ENCODE measurements at regions not wholly inside any gene's neighbourhood (a gene's known extent, or its start where the extent isn't known, plus 50 kb on each side); places are given as distances from the start of the nearest gene placed in this dataset.
"Not testable (repeated sequence)": the region's sequence is repeated elsewhere in the genome, so short reads cannot be mapped to it uniquely, and the experiment has no call there.

- DNase-seq (ENCODE audit: low spot score): no peak
Observed at GRCh38 chr6:80921861-80922460, 815.5 kb downstream of the BCKDHB start.

GRCh38 chr6:80907831-80908230 is 801.4 kb downstream of the BCKDHB start:
- no peak for DNase-seq (ENCODE audit: low spot score)

GRCh38 chr6:80903711-80904110 is 797.2 kb downstream of the BCKDHB start:
- no peak for DNase-seq (ENCODE audit: low spot score)

- no peak for DNase-seq (ENCODE audit: low spot score)
Observed at GRCh38 chr6:80886475-80886874, 780.0 kb downstream of the BCKDHB start.

- DNase-seq (ENCODE audit: low spot score): no peak
Observed at GRCh38 chr6:80872951-80873308, 766.5 kb downstream of the BCKDHB start.

- DNase-seq (ENCODE audit: low spot score): no peak
Observed at GRCh38 chr6:80872199-80872950, 765.9 kb downstream of the BCKDHB start.

- DNase-seq (ENCODE audit: low spot score): no peak
Observed at GRCh38 chr6:80862756-80863155, 756.3 kb downstream of the BCKDHB start.

- DNase-seq (ENCODE audit: low spot score): no peak
Observed at GRCh38 chr6:80860107-80860506, 753.6 kb downstream of the BCKDHB start.

- not testable (repeated sequence) for DNase-seq (ENCODE audit: low spot score)
Observed at GRCh38 chr6:80847973-80848372, 741.5 kb downstream of the BCKDHB start.

- DNase-seq (ENCODE audit: low spot score): no peak
Observed at GRCh38 chr6:80832337-80832736, 725.9 kb downstream of the BCKDHB start.

- no peak for DNase-seq (ENCODE audit: low spot score)
Observed at GRCh38 chr6:80793411-80793810, 686.9 kb downstream of the BCKDHB start.

GRCh38 chr6:80792151-80792550 is 685.7 kb downstream of the BCKDHB start:
- no peak for DNase-seq (ENCODE audit: low spot score)

GRCh38 chr6:80789912-80790570 is 683.6 kb downstream of the BCKDHB start:
- no peak for DNase-seq (ENCODE audit: low spot score)

- not testable (repeated sequence) for DNase-seq (ENCODE audit: low spot score)
Observed at GRCh38 chr6:80783271-80783670, 676.8 kb downstream of the BCKDHB start.

GRCh38 chr6:80771941-80772340 is 665.5 kb downstream of the BCKDHB start:
- no peak for DNase-seq (ENCODE audit: low spot score)

- no peak for DNase-seq (ENCODE audit: low spot score)
Observed at GRCh38 chr6:80769106-80769505, 662.6 kb downstream of the BCKDHB start.

- DNase-seq (ENCODE audit: low spot score): no peak
Observed at GRCh38 chr6:80767808-80768207, 661.3 kb downstream of the BCKDHB start.

GRCh38 chr6:80744213-80744612 is 637.7 kb downstream of the BCKDHB start:
- DNase-seq (ENCODE audit: low spot score): no peak

GRCh38 chr6:80742481-80742880 is 636.0 kb downstream of the BCKDHB start:
- DNase-seq (ENCODE audit: low spot score): peak; percentile 49

- no peak for DNase-seq (ENCODE audit: low spot score)
Observed at GRCh38 chr6:80733641-80734040, 627.2 kb downstream of the BCKDHB start.

- no peak for DNase-seq (ENCODE audit: low spot score)
Observed at GRCh38 chr6:80728830-80729229, 622.4 kb downstream of the BCKDHB start.

- DNase-seq (ENCODE audit: low spot score): no peak
Observed at GRCh38 chr6:80728101-80728750, 621.8 kb downstream of the BCKDHB start.
